ENCODE measurements at regions not wholly inside any gene's neighbourhood (a gene's known extent, or its start where the extent isn't known, plus 50 kb on each side); places are given as distances from the start of the nearest gene placed in this dataset.
"Not testable (repeated sequence)": the region's sequence is repeated elsewhere in the genome, so short reads cannot be mapped to it uniquely, and the experiment has no call there.

DNA sequence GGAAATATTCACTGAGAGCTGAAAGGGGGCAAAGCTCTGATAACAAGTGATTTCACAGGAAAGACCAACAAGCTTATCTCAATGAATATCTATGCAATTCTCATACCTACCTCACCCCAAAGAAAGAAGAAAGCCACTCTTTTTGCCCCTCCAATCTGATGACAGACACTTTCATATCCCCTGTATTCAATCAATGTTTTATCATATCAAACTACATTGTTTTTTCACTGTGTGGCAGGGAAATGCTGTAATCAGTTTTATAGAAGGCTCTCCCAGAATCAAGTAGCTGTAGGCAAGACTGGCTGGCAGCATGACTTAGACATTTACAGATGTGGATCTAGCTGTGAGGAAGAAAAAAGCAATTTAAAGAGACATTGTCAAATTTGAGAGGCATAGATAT lies 81.3 kb upstream of the PIK3C3 start:
- DNase-seq (ENCODE audit: extremely low spot score): no peak
- CTCF ChIA-PET: no interaction called here
- POLR2A ChIA-PET: no interaction called here
- TF ChIP-seq SP1 (IDR thresholded peaks at IDR 0.05): no peak
- TF ChIP-seq CTBP1 (IDR thresholded peaks at IDR 0.05; ENCODE audit: borderline replicate concordance): no peak
- TF ChIP-seq L3MBTL2 (conservative IDR thresholded peaks at IDR 0.05): no peak
- no peak for TF ChIP-seq ARNT (IDR thresholded peaks at IDR 0.05)
- no peak for TF ChIP-seq TARDBP (IDR thresholded peaks at IDR 0.05)
- TF ChIP-seq FOXK2 (IDR thresholded peaks at IDR 0.05): no peak
- TF ChIP-seq, protein P1, sequence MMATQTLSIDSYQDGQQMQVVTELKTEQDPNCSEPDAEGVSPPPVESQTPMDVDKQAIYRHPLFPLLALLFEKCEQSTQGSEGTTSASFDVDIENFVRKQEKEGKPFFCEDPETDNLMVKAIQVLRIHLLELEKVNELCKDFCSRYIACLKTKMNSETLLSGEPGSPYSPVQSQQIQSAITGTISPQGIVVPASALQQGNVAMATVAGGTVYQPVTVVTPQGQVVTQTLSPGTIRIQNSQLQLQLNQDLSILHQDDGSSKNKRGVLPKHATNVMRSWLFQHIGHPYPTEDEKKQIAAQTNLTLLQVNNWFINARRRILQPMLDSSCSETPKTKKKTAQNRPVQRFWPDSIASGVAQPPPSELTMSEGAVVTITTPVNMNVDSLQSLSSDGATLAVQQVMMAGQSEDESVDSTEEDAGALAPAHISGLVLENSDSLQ (IDR thresholded peaks at IDR 0.05): no peak
- no peak for TF ChIP-seq NFRKB (IDR thresholded peaks at IDR 0.05)
- no peak for TF ChIP-seq SUZ12 (IDR thresholded peaks at IDR 0.05)
- TF ChIP-seq FOXA1 (IDR thresholded peaks at IDR 0.05): no peak
- no peak for TF ChIP-seq LEF1 (IDR thresholded peaks at IDR 0.05; ENCODE audit: borderline replicate concordance)
- no peak for TF ChIP-seq FOXM1 (IDR thresholded peaks at IDR 0.05; ENCODE audit: borderline replicate concordance)
- no peak for TF ChIP-seq HDGF (IDR thresholded peaks at IDR 0.05; ENCODE audit: borderline replicate concordance)

DNA sequence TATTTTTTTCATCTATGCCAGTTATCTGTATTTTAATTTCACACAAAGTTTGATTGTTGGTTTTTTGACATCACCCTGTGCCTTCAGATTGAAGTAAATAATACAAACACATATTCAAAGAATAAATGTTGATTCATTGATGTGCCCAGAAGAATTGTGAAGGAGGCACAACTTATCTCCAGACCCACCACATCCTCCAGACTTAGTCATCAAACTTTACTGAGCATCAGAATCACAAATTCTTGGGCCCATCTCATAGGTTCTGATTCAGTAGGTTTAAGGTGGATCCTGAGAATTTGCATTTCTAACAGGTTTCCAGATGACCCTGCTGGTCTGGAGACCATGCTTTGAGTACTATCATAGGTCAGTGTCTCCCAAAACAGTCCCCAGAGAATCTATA lies 82.8 kb upstream of the PIK3C3 start:
- ChIA-PET CTCF (no interaction called here), POLR2A (no interaction called here)
- TF ChIP-seq, protein P1 (IDR thresholded peaks at IDR 0.05): no peak
- TF ChIP-seq L3MBTL2 (conservative IDR thresholded peaks at IDR 0.05) (no peak), ZNF384 (IDR thresholded peaks at IDR 0.05) (no peak), ARNT (IDR thresholded peaks at IDR 0.05) (no peak), SP1 (IDR thresholded peaks at IDR 0.05) (no peak), HDGF (IDR thresholded peaks at IDR 0.05; ENCODE audit: borderline replicate concordance) (no peak), TARDBP (IDR thresholded peaks at IDR 0.05) (no peak), LEF1 (IDR thresholded peaks at IDR 0.05; ENCODE audit: borderline replicate concordance) (no peak)
- DNase-seq (ENCODE audit: extremely low spot score): no peak

- POLR2A ChIA-PET: no interaction called here
- TF ChIP-seq FOXK2 (IDR thresholded peaks at IDR 0.05): no peak
- no peak for TF ChIP-seq SUZ12 (IDR thresholded peaks at IDR 0.05)
- TF ChIP-seq CTBP1 (IDR thresholded peaks at IDR 0.05; ENCODE audit: borderline replicate concordance): no peak
- TF ChIP-seq NFRKB (IDR thresholded peaks at IDR 0.05): no peak
- TF ChIP-seq TARDBP (IDR thresholded peaks at IDR 0.05): no peak
- no peak for TF ChIP-seq FOXA1 (IDR thresholded peaks at IDR 0.05)
- no peak for TF ChIP-seq HDGF (IDR thresholded peaks at IDR 0.05; ENCODE audit: borderline replicate concordance)
Observed at GRCh38 chr18:41871229-41872000, 83.6 kb upstream of the PIK3C3 start.

GRCh38 chr18:41870817-41871216 lies 84.2 kb upstream of the PIK3C3 start:
- POLR2A ChIA-PET: no interaction called here
- TF ChIP-seq ZNF384 (IDR thresholded peaks at IDR 0.05) (no peak), NFRKB (IDR thresholded peaks at IDR 0.05) (no peak), CTBP1 (IDR thresholded peaks at IDR 0.05; ENCODE audit: borderline replicate concordance) (no peak), FOXM1 (IDR thresholded peaks at IDR 0.05; ENCODE audit: borderline replicate concordance) (no peak), BHLHE40 (IDR thresholded peaks at IDR 0.05; ENCODE audit: borderline replicate concordance) (no peak), L3MBTL2 (conservative IDR thresholded peaks at IDR 0.05) (no peak), FOXA1 (IDR thresholded peaks at IDR 0.05) (no peak), TARDBP (IDR thresholded peaks at IDR 0.05) (no peak), FOXK2 (IDR thresholded peaks at IDR 0.05) (no peak), ARNT (IDR thresholded peaks at IDR 0.05) (no peak), SP1 (IDR thresholded peaks at IDR 0.05) (no peak), ELF4 (IDR thresholded peaks at IDR 0.05) (no peak), SUZ12 (IDR thresholded peaks at IDR 0.05) (no peak)
- no peak for DNase-seq (ENCODE audit: extremely low spot score)
- CTCF ChIA-PET: no interaction called here

More at GRCh38 chr18:41871229-41872000, 83.6 kb upstream of the PIK3C3 start:
- no peak for DNase-seq (ENCODE audit: extremely low spot score)
- CTCF ChIA-PET: no interaction called here

- ChIA-PET CTCF (no interaction called here), POLR2A (no interaction called here)
- DNase-seq (ENCODE audit: extremely low spot score): no peak
- no peak for TF ChIP-seq ELF4 (IDR thresholded peaks at IDR 0.05)
- TF ChIP-seq SP1 (IDR thresholded peaks at IDR 0.05): no peak
- TF ChIP-seq SUZ12 (IDR thresholded peaks at IDR 0.05): no peak
- no peak for TF ChIP-seq LEF1 (IDR thresholded peaks at IDR 0.05; ENCODE audit: borderline replicate concordance)
- no peak for TF ChIP-seq FOXM1 (IDR thresholded peaks at IDR 0.05; ENCODE audit: borderline replicate concordance)
- TF ChIP-seq ZNF384 (IDR thresholded peaks at IDR 0.05): no peak
- TF ChIP-seq, protein P1 (IDR thresholded peaks at IDR 0.05): no peak
- TF ChIP-seq CTBP1 (IDR thresholded peaks at IDR 0.05; ENCODE audit: borderline replicate concordance): no peak
- no peak for TF ChIP-seq ARNT (IDR thresholded peaks at IDR 0.05)
- no peak for TF ChIP-seq FOXK2 (IDR thresholded peaks at IDR 0.05)
- no peak for TF ChIP-seq BHLHE40 (IDR thresholded peaks at IDR 0.05; ENCODE audit: borderline replicate concordance)
- TF ChIP-seq TARDBP (IDR thresholded peaks at IDR 0.05): no peak
- no peak for TF ChIP-seq FOXA1 (IDR thresholded peaks at IDR 0.05)
- TF ChIP-seq L3MBTL2 (conservative IDR thresholded peaks at IDR 0.05): no peak
- TF ChIP-seq HDGF (IDR thresholded peaks at IDR 0.05; ENCODE audit: borderline replicate concordance): no peak
- no peak for TF ChIP-seq NFRKB (IDR thresholded peaks at IDR 0.05)
Observed at GRCh38 chr18:41870191-41870590, 84.8 kb upstream of the PIK3C3 start.

- POLR2A ChIA-PET; DNase-seq (ENCODE audit: extremely low spot score); CTCF ChIA-PET: not testable (repeated sequence)
Observed at GRCh38 chr18:41865796-41866195, 89.2 kb upstream of the PIK3C3 start.

Data from HEK293T (cell line).